ENCODE measurements at regions not wholly inside any gene's neighbourhood (a gene's known extent, or its start where the extent isn't known, plus 50 kb on each side); places are given as distances from the start of the nearest gene placed in this dataset.

DNA sequence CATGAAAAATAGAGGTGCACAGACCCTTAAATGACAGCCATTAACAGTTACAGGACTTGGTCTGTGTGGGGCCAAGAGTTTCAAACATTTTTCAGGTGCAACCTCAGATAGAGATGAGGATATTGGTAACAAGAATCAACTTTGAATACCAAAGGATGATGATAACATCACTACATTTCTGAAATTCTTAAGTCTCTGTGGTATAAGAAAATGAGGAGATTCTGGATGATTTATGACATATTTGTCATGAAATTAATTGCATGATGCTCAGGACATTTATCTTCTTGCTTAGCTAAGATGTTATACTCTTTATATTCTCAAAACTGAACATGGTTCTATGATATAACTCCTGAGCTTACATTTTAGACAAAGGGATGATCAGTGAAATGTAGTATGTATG, 471.8 kb upstream of the CWC22 start:
- Histone ChIP-seq H3K4me3 (no peak overlapping the region), H3K36me3 (no peaks in the 10 kb centered on the region), H3K4me1 (ENCODE audit: low read depth) (no peaks in the 10 kb centered on the region), H3K9me3 (ENCODE audit: low read depth) (no peaks in the 10 kb centered on the region), H3K27me3 (no peaks in the 10 kb centered on the region), H3K27ac (no peak overlapping the region)
- no peak for DNase-seq (ENCODE audit: low read depth in 1 of 2, low spot score in 1 of 2)
- TF ChIP-seq CTCF (IDR thresholded peaks at IDR 0.05; ENCODE audit: low read depth, low read length), result no peak

DNA sequence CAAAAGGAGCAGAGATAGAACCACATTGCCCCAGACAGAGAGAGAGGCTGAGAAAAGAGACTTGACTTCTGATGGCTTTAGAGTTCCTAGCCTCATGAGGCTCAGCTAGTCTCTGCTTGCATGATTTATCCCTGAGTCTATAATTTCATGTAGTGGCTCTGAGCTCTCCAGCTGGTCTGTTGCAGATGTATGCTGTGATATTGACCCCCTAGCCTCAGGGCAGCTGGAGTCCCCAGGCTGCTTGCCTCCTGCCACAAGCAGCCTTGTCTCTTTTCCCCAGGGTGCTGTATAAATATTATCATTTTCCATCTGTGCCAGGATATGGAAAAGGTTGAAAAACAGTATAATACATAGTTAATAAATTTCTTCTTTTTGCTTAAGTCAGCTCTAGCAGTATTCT, 467.6 kb upstream of the CWC22 start:
- no peaks in the 10 kb centered on the region for H3K4me1 ChIP-seq (ENCODE audit: low read depth)
- H3K9me3 ChIP-seq (ENCODE audit: low read depth), result no peaks in the 10 kb centered on the region
- H3K27me3 ChIP-seq, result no peaks in the 10 kb centered on the region
- no peak for DNase-seq (ENCODE audit: low read depth in 1 of 2, low spot score in 1 of 2)
- H3K27ac ChIP-seq, result no peak overlapping the region
- H3K36me3 ChIP-seq, result no peaks in the 10 kb centered on the region
- H3K4me3 ChIP-seq, result no peak overlapping the region
- TF ChIP-seq CTCF (IDR thresholded peaks at IDR 0.05; ENCODE audit: low read depth, low read length), result no peak

GRCh38 chr2:180473456-180473855, 466.4 kb upstream of the CWC22 start:
- Histone ChIP-seq H3K4me3 (no peak overlapping the region), H3K4me1 (ENCODE audit: low read depth) (no peaks in the 10 kb centered on the region), H3K36me3 (no peaks in the 10 kb centered on the region), H3K27ac (no peak overlapping the region), H3K9me3 (ENCODE audit: low read depth) (no peaks in the 10 kb centered on the region), H3K27me3 (no peaks in the 10 kb centered on the region)
- TF ChIP-seq CTCF (IDR thresholded peaks at IDR 0.05; ENCODE audit: low read depth, low read length), result no peak
- DNase-seq (ENCODE audit: low read depth in 1 of 2, low spot score in 1 of 2), result no peak

- peak in 1 of 2 donors; percentile 35 for DNase-seq (ENCODE audit: low read depth in 1 of 2, low spot score in 1 of 2)
- TF ChIP-seq CTCF (IDR thresholded peaks at IDR 0.05; ENCODE audit: low read depth, low read length), result no peak
- Histone ChIP-seq H3K9me3 (ENCODE audit: low read depth) (no peaks in the 10 kb centered on the region), H3K27me3 (no peaks in the 10 kb centered on the region), H3K27ac (no peak overlapping the region), H3K36me3 (no peaks in the 10 kb centered on the region), H3K4me1 (ENCODE audit: low read depth) (no peaks in the 10 kb centered on the region), H3K4me3 (no peak overlapping the region)
These were observed 465.0 kb upstream of the CWC22 start for GRCh38 chr2:180472133-180472532.

DNA sequence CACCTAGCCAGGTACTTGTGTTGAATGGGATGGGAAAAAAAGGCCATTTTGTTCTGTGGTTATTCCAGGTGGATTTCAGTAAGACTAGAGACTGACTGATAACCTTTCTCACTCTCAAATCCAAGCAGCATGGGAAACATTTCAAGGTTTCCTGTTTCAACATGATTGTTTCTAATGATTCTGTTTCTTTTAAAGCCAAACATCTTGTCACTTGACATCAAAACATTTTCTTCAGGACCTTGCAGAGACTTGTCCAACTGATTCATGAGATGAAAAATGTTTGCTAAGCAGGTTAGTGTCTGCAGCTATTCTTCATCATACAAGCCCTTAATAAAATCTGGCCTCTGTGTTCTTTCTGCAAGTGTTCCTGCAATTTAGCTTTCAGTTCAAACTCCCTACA, 456.5 kb upstream of the CWC22 start:
- Histone ChIP-seq H3K27ac (no peak overlapping the region), H3K36me3 (no peaks in the 10 kb centered on the region)
- no peak for DNase-seq (ENCODE audit: low read depth in 1 of 2, low spot score in 1 of 2)

More for the DNA sequence above, 456.5 kb upstream of the CWC22 start:
- Histone ChIP-seq H3K4me1 (ENCODE audit: low read depth) (no peaks in the 10 kb centered on the region), H3K4me3 (no peak overlapping the region), H3K27me3 (no peaks in the 10 kb centered on the region), H3K9me3 (ENCODE audit: low read depth) (no peaks in the 10 kb centered on the region)
- no peak for TF ChIP-seq CTCF (IDR thresholded peaks at IDR 0.05; ENCODE audit: low read depth, low read length)
